Activated CD8-positive, alpha-beta T cell treated with anti-CD3 and anti-CD28 coated beads, Interleukin-2, amount 10 ng/mL, durations not matched to agents 7 days and 5 days (primary cell): ENCODE measurements at regions not wholly inside any gene's neighbourhood (a gene's known extent, or its start where the extent isn't known, plus 50 kb on each side); places are given as distances from the start of the nearest gene placed in this dataset.
"Not testable (repeated sequence)": the region's sequence is repeated elsewhere in the genome, so short reads cannot be mapped to it uniquely, and the experiment has no call there.

Source experiments
- ATAC-seq: fragments of 150-1000 bp; cut with Tn5 transposase; one replicate; pipeline ENCODE4 v1.10.0; 2021; ENCODE audit warnings: moderate library complexity
- CTCF ChIA-PET: fragments of 350-600 bp; sonication (Branson Sonifier 250); formaldehyde crosslinking; loops from one replicate; lab custom pipeline; 2021; ENCODE audit warnings: antibody characterized with exemption; lab: Charles Lee
- POLR2A ChIA-PET: fragments of 350-600 bp; sonication (Branson Sonifier 250); formaldehyde crosslinking; loops from one replicate; lab custom pipeline; 2021; ENCODE audit warnings: antibody characterized with exemption; lab: Charles Lee
- DNase-seq: peaks from one replicate; pipeline ENCODE4 v3.0.0-alpha.2; 2020
- H3K27ac Mint-ChIP-seq: one replicate; pipeline ENCODE4 v1.8.0; 2021; ENCODE audit warnings: mild to moderate bottlenecking, mixed read lengths
- H3K27me3 Mint-ChIP-seq: one replicate; pipeline ENCODE4 v1.8.0; 2021; ENCODE audit warnings: low read depth, mixed read lengths
- H3K36me3 Mint-ChIP-seq: one replicate; pipeline ENCODE4 v1.8.0; 2021; ENCODE audit warnings: low read depth, mixed read lengths
- H3K4me1 Mint-ChIP-seq: one replicate; pipeline ENCODE4 v1.8.0; 2021; ENCODE audit warnings: low read depth, mixed read lengths
- H3K4me3 Mint-ChIP-seq: one replicate; pipeline ENCODE4 v1.8.0; 2021; ENCODE audit warnings: mild to moderate bottlenecking, mixed read lengths
- H3K9me3 Mint-ChIP-seq: one replicate; pipeline ENCODE4 v1.8.0; 2022; ENCODE audit warnings: mixed read lengths; ENCODE audit not compliant: insufficient read depth

- ATAC-seq, DNase-seq, CTCF ChIA-PET, H3K4me3 Mint-ChIP-seq, H3K9me3 Mint-ChIP-seq, H3K36me3 Mint-ChIP-seq, H3K27me3 Mint-ChIP-seq, H3K4me1 Mint-ChIP-seq, POLR2A ChIA-PET, H3K27ac Mint-ChIP-seq: not testable (repeated sequence)
Measured at GRCh38 chr2:91528361-91528760, 2836.9 kb downstream of the RPIA start.

DNA sequence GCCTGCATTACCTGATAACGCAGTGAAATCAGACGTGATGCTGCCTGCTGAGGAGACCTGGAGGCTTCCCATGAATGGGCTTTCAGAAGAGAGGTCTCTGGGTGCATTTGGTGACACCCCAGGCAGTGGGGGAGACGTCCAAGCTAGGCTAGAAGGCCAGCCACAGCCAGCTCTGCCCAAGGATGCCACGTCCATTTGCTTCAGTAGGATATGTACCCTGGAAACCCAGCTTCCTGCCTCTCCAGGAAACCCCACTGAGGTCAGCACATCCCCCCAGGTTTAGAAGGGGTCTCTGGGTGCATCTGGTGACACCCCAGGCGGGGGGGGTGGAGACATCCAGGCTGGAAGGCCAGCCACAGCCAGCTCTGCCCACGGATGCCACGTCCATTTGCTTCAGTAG is 2844.6 kb downstream of the RPIA start:
- H3K36me3 Mint-ChIP-seq, POLR2A ChIA-PET, ATAC-seq, DNase-seq, H3K27me3 Mint-ChIP-seq, CTCF ChIA-PET, H3K27ac Mint-ChIP-seq, H3K4me1 Mint-ChIP-seq, H3K9me3 Mint-ChIP-seq, H3K4me3 Mint-ChIP-seq: not testable (repeated sequence)

DNA sequence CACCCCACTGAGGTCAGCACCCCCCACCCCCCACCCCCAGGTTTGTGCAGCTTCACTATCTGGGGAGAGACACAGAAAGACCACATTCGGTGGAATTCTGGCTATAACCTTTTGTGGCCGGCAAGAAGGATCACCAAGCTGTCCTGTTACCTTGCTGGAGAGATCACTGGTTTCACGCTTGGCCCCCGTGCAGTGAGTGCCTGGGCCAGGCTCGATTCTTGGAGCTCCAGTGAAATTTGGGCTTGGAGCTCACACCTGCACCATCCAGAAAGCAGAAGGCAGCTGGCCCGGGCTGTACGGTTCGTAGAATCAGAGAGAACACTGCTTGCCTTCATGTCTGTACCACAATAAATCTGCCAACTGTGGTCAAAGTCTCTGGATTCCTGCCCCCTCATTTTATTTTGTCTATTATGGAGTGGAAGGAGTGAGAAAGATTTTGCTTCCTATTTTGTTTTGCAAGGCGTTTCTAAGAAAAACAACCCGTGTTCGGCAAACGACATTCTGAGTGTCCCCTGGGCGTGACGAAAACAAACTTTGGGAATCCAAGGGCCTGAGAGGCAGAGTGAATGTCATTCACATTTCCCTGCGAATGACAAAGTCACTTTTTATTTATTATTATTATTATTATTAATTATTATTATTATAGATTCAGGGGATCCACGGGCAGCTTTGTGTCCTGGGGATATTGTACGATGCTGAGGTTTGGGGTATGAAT is 2845.2 kb downstream of the RPIA start:
- H3K4me3 Mint-ChIP-seq, CTCF ChIA-PET, H3K9me3 Mint-ChIP-seq, POLR2A ChIA-PET, ATAC-seq, DNase-seq, H3K4me1 Mint-ChIP-seq, H3K27ac Mint-ChIP-seq, H3K36me3 Mint-ChIP-seq, H3K27me3 Mint-ChIP-seq: not testable (repeated sequence)

GRCh38 chr2:91549316-91549715 is 2857.8 kb downstream of the RPIA start:
- H3K9me3 Mint-ChIP-seq, H3K27ac Mint-ChIP-seq, H3K36me3 Mint-ChIP-seq, H3K27me3 Mint-ChIP-seq, H3K4me3 Mint-ChIP-seq, CTCF ChIA-PET, H3K4me1 Mint-ChIP-seq, POLR2A ChIA-PET, DNase-seq, ATAC-seq: not testable (repeated sequence)

- H3K27me3 Mint-ChIP-seq, CTCF ChIA-PET, ATAC-seq, H3K4me3 Mint-ChIP-seq, H3K9me3 Mint-ChIP-seq, POLR2A ChIA-PET, H3K27ac Mint-ChIP-seq, H3K36me3 Mint-ChIP-seq, DNase-seq, H3K4me1 Mint-ChIP-seq: not testable (repeated sequence)
Measured at GRCh38 chr2:91558234-91558633, 2866.8 kb downstream of the RPIA start.

DNA sequence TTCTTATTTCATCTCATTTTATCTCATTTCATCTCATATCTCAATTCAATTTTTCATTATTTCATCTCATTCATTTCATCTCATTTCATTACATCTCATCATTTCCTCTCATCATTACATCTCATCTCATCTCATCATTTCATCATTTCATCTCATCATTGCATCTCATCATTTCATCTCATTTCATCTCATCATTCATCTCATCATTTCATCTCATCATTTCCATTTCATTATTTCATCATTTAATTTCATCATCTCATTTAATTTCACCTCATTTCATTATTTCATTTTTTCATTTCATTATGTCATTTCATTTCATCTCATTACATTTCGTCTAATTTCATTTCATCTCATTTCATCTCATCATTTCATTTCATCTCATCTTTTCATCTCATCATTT is 2867.8 kb downstream of the RPIA start:
- H3K4me1 Mint-ChIP-seq, H3K27ac Mint-ChIP-seq, H3K27me3 Mint-ChIP-seq, H3K4me3 Mint-ChIP-seq, H3K36me3 Mint-ChIP-seq, CTCF ChIA-PET, ATAC-seq, POLR2A ChIA-PET, H3K9me3 Mint-ChIP-seq, DNase-seq: not testable (repeated sequence)

GRCh38 chr2:91559886-91560614 is 2868.6 kb downstream of the RPIA start:
- H3K4me1 Mint-ChIP-seq, DNase-seq, CTCF ChIA-PET, H3K4me3 Mint-ChIP-seq, POLR2A ChIA-PET, ATAC-seq, H3K27me3 Mint-ChIP-seq, H3K9me3 Mint-ChIP-seq, H3K27ac Mint-ChIP-seq, H3K36me3 Mint-ChIP-seq: not testable (repeated sequence)

- H3K36me3 Mint-ChIP-seq, CTCF ChIA-PET, H3K4me1 Mint-ChIP-seq, DNase-seq, ATAC-seq, H3K27me3 Mint-ChIP-seq, H3K9me3 Mint-ChIP-seq, H3K27ac Mint-ChIP-seq, H3K4me3 Mint-ChIP-seq, POLR2A ChIA-PET: not testable (repeated sequence)
Measured at GRCh38 chr2:91562184-91562583, 2870.7 kb downstream of the RPIA start.

- H3K27ac Mint-ChIP-seq, POLR2A ChIA-PET, CTCF ChIA-PET, H3K27me3 Mint-ChIP-seq, H3K9me3 Mint-ChIP-seq, H3K36me3 Mint-ChIP-seq, DNase-seq, H3K4me3 Mint-ChIP-seq, H3K4me1 Mint-ChIP-seq, ATAC-seq: not testable (repeated sequence)
Measured at GRCh38 chr2:91564700-91565099, 2873.2 kb downstream of the RPIA start.

GRCh38 chr2:91565689-91566430 is 2874.4 kb downstream of the RPIA start:
- DNase-seq, ATAC-seq, H3K4me1 Mint-ChIP-seq, H3K27ac Mint-ChIP-seq, H3K27me3 Mint-ChIP-seq, H3K4me3 Mint-ChIP-seq, H3K9me3 Mint-ChIP-seq, POLR2A ChIA-PET, CTCF ChIA-PET, H3K36me3 Mint-ChIP-seq: not testable (repeated sequence)

GRCh38 chr2:91566611-91567010 is 2875.1 kb downstream of the RPIA start:
- H3K4me1 Mint-ChIP-seq, H3K9me3 Mint-ChIP-seq, H3K27ac Mint-ChIP-seq, POLR2A ChIA-PET, H3K27me3 Mint-ChIP-seq, H3K4me3 Mint-ChIP-seq, ATAC-seq, DNase-seq, H3K36me3 Mint-ChIP-seq, CTCF ChIA-PET: not testable (repeated sequence)
